Epithelial cell of esophagus (primary cell): ENCODE measurements at regions not wholly inside any gene's neighbourhood (a gene's known extent, or its start where the extent isn't known, plus 50 kb on each side); places are given as distances from the start of the nearest gene placed in this dataset.

Experiments
- DNase-seq: peaks from one replicate; pipeline ENCODE4 v3.0.0; 2010; ENCODE audit warnings: low read depth
- H3K4me3 ChIP-seq: 2 replicates; pipeline ENCODE4 v1.5.1; 2011; ENCODE audit warnings: mild to moderate bottlenecking, low read length, control low read depth
- CTCF ChIP-seq: IDR thresholded peaks from 2 replicates; pipeline ENCODE4 v1.5.1; 2011; ENCODE audit warnings: low read depth, mild to moderate bottlenecking, low read length, control low read depth, inconsistent platforms; ENCODE audit not compliant: insufficient read depth; ENCODE audit errors: missing control alignments

GRCh38 chr17:77424585-77425344 lies 284.0 kb downstream of the SEC14L1 start:
- no peak for TF ChIP-seq CTCF
- DNase-seq: no peak
- no peak overlapping the region for H3K4me3 ChIP-seq

GRCh38 chr17:77425348-77425747 lies 284.6 kb downstream of the SEC14L1 start:
- H3K4me3 ChIP-seq: no peak overlapping the region
- DNase-seq: no peak
- TF ChIP-seq CTCF: no peak

- H3K4me3 ChIP-seq: no peak overlapping the region
- DNase-seq: peak; percentile 87
- TF ChIP-seq CTCF: no peak
Observed at GRCh38 chr17:77425791-77426641, 285.2 kb downstream of the SEC14L1 start.

- no peak for TF ChIP-seq CTCF
- no peak for DNase-seq
- H3K4me3 ChIP-seq: no peak overlapping the region
Observed at GRCh38 chr17:77426676-77427386, 286.1 kb downstream of the SEC14L1 start.

- no peak for TF ChIP-seq CTCF
- no peak overlapping the region for H3K4me3 ChIP-seq
- peak; percentile 82 for DNase-seq
Observed at GRCh38 chr17:77427391-77427991, 286.7 kb downstream of the SEC14L1 start.

GRCh38 chr17:77428020-77428748 lies 287.4 kb downstream of the SEC14L1 start:
- no peak for DNase-seq
- H3K4me3 ChIP-seq: no peak overlapping the region
- TF ChIP-seq CTCF: no peak
